GM12878 (cell line): ENCODE measurements at regions not wholly inside any gene's neighbourhood (a gene's known extent, or its start where the extent isn't known, plus 50 kb on each side); places are given as distances from the start of the nearest gene placed in this dataset.
A peak's percentile ranks its signal among the peaks of the same experiment; 100 is the strongest.

Experiments used
- ATAC-seq: fragments of 200-7000 bp; cut with Tn5 transposase; 3 replicates; pipeline ENCODE4 v1.9.1; 2020; ENCODE audit warnings: mild to moderate bottlenecking, moderate library complexity
- BruUV-seq: library from RNA; stranded (reverse); fragments of 400-500 nt; replicated peaks from 2 replicates; lab custom pipeline; 2021; lab: Mats Ljungman, UMichigan
- CTCF ChIA-PET: fragments of 300-600 bp; sonication (Branson Sonifier 250); formaldehyde crosslinking; extraction: SDS; loops from one replicate; lab custom pipeline; 2021; ENCODE audit warnings: inconsistent platforms; lab: Yijun Ruan, JAX
- POLR2A ChIA-PET: fragments of 350-600 bp; formaldehyde crosslinking; extraction: SDS; loops from one replicate; lab custom pipeline; 2021; ENCODE audit warnings: inconsistent platforms; lab: Charles Lee
- RAD21 ChIA-PET: fragments of 300-600 bp; sonication (Branson Sonifier 250); formaldehyde crosslinking; loops from one replicate; lab custom pipeline; 2023; ENCODE audit warnings: antibody characterized with exemption; ENCODE audit not compliant: unreplicated experiment; lab: Charles Lee
- SMC1A ChIA-PET: fragments of 300-600 bp; sonication (Branson Sonifier 250); formaldehyde crosslinking; loops from one replicate; lab custom pipeline; 2023; ENCODE audit not compliant: unreplicated experiment, uncharacterized antibody; lab: Charles Lee
- DNase-seq: peaks from one replicate; pipeline ENCODE4 v3.0.0-alpha.2; 2011; ENCODE audit warnings: low read depth, low spot score
- FAIRE-seq: peaks from 3 replicates; lab custom pipeline; 2011; peaks lifted over from hg19 to GRCh38; lab: Jason Lieb, UNC
- H2AFZ ChIP-seq: 2 replicates; pipeline ENCODE4 v1.6.0; 2011; ENCODE audit warnings: low read depth, low read length, control low read depth; ENCODE audit not compliant: control insufficient read depth
- H3K27ac ChIP-seq: 2 replicates; pipeline ENCODE4 v1.5.1; 2011; ENCODE audit warnings: control low read depth; ENCODE audit not compliant: control insufficient read depth, insufficient read depth
- H3K27me3 ChIP-seq, 2 experiments: replicated peaks in 1 of 2; 2 replicates each; pipeline versions ENCODE4 v1.6.0 to v1.6.1; 2011; ENCODE audit warnings: low read length in 1 of 2; ENCODE audit not compliant: control insufficient read depth in 2 of 2, insufficient read depth in 2 of 2
- H3K36me3 ChIP-seq, 2 experiments: 2 replicates each; pipeline ENCODE4 v1.5.1; 2011; ENCODE audit warnings: low read length in 1 of 2; ENCODE audit not compliant: control insufficient read depth in 2 of 2, insufficient read depth in 2 of 2
- H3K4me1 ChIP-seq: 2 replicates; pipeline ENCODE4 v1.6.1; 2011; ENCODE audit warnings: mild to moderate bottlenecking, low read length, moderate library complexity, mixed read lengths; ENCODE audit not compliant: control insufficient read depth, insufficient read depth
- H3K4me2 ChIP-seq: 2 replicates; pipeline ENCODE4 v1.6.0; 2011; ENCODE audit warnings: control low read depth; ENCODE audit not compliant: control insufficient read depth, insufficient read depth
- H3K4me3 ChIP-seq: fragments of 200-600 bp; sonication (generic); 2 replicates; pipeline ENCODE4 v1.5.1; 2016
- H3K79me2 ChIP-seq: 2 replicates; pipeline ENCODE4 v1.6.0; 2011; ENCODE audit warnings: low read length; ENCODE audit not compliant: control insufficient read depth, insufficient read depth
- H3K9ac ChIP-seq: 2 replicates; pipeline ENCODE4 v1.8.0; 2011; ENCODE audit warnings: low read length, control low read depth, mixed read lengths; ENCODE audit not compliant: control insufficient read depth, insufficient read depth
- H3K9me3 ChIP-seq: replicated peaks from 3 replicates; pipeline ENCODE4 v1.5.1; 2011; ENCODE audit warnings: mild to moderate bottlenecking, low read length; ENCODE audit not compliant: control insufficient read depth, insufficient read depth
- H4K20me1 ChIP-seq: 2 replicates; pipeline ENCODE4 v1.6.0; 2011; ENCODE audit not compliant: control insufficient read depth, insufficient read depth
- EED ChIP-seq: sonication (generic); IDR thresholded peaks from 2 replicates; pipeline ENCODE4 v1.6.1; 2016; ENCODE audit warnings: antibody characterized with exemption, low read depth
- PKNOX1 ChIP-seq: fragments of 450-650 bp; IDR thresholded peaks from 2 replicates; pipeline ENCODE4 v1.6.1; 2016; ENCODE audit warnings: mild to moderate bottlenecking
- SP1 ChIP-seq: IDR thresholded peaks from one replicate; pipeline ENCODE4 v1.6.1; 2011; ENCODE audit warnings: low read depth, low read length
- SPI1 ChIP-seq: IDR thresholded peaks from 2 replicates; pipeline ENCODE4 v1.6.1; 2011; ENCODE audit warnings: low read depth, mild to moderate bottlenecking, low read length, moderate library complexity, borderline replicate concordance; ENCODE audit not compliant: insufficient read depth
- WGBS: methylation state at CpG from one replicate; pipeline ENCODE4 v1.1.6; 2016; ENCODE audit warnings: low lambda C conversion rate; ENCODE audit not compliant: insufficient replicate concordance, insufficient coverage; ENCODE audit errors: missing lambda C conversion rate; 5-methylcytosine and 5-hydroxymethylcytosine counted together
- in situ Hi-C: fragments of 300-500 bp; cut with MboI; formaldehyde crosslinking; loops from 9 replicates; pipeline ENCODE4 v1.14.3; 2018; ENCODE audit warnings: mixed read lengths
- intact Hi-C: fragments of 100-400 bp; cut with micrococcal nuclease; formaldehyde crosslinking; loops from one replicate; pipeline ENCODE4 v1.14.2; 2022; ENCODE audit not compliant: unreplicated experiment
- TF ChIP-seq, protein P1 (sequence below): IDR thresholded peaks from 2 replicates; pipeline ENCODE4 v1.6.1; 2011; ENCODE audit warnings: mild to moderate bottlenecking, low read depth, low read length, moderate library complexity; ENCODE audit not compliant: insufficient replicate concordance

DNA sequence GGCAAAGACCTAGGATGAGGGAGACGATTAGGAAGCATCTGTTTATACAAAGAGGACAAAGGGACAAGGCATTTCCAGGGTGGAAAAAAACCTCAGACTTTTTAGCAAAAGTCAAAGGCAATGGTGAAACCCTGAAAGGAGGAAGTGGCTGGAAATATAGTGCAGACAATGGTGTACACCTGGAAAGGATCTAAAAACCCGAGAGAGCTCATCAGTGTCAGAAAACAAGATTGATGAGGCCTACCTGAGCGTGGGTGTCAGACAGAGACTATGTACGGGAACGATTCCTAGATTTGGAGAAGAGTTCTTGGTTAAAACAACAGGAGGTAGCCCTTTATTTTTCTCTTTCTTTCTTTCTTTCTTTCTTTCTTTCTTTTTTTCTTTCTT lies 68.8 kb upstream of the HUNK start:
- peak; percentile 47; the same call in 1 of the 2 replicates for TF ChIP-seq SPI1
- TF ChIP-seq, protein P1, sequence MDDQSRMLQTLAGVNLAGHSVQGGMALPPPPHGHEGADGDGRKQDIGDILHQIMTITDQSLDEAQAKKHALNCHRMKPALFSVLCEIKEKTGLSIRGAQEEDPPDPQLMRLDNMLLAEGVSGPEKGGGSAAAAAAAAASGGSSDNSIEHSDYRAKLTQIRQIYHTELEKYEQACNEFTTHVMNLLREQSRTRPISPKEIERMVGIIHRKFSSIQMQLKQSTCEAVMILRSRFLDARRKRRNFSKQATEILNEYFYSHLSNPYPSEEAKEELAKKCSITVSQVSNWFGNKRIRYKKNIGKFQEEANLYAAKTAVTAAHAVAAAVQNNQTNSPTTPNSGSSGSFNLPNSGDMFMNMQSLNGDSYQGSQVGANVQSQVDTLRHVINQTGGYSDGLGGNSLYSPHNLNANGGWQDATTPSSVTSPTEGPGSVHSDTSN, result peak; percentile 44
- TF ChIP-seq PKNOX1, result peak; percentile 45
- no peak for TF ChIP-seq SP1
- TF ChIP-seq EED, result no peak
- H4K20me1 ChIP-seq, result no peaks in the 10 kb centered on the region
- intact Hi-C loops (no loop called here), in situ Hi-C loops (no loop called here)
- DNase-seq (no peak), FAIRE-seq (no peak), ATAC-seq (no peak)
- SMC1A ChIA-PET, result no interaction called here
- H2AFZ ChIP-seq, result no peak overlapping the region
- no peaks in the 10 kb centered on the region for H3K9me3 ChIP-seq
- no peaks in the 10 kb centered on the region for H3K4me1 ChIP-seq
- H3K4me3 ChIP-seq, result no peak overlapping the region
- BruUV-seq, result no TSS peak
- CTCF ChIA-PET, result no interaction called here
- no peaks in the 10 kb centered on the region for H3K79me2 ChIP-seq
- POLR2A ChIA-PET, result no interaction called here
- 20% methylated on average over 5 of the region's 5 CpGs for WGBS
- H3K36me3 ChIP-seq, result no peaks in the 10 kb centered on the region
- no peak overlapping the region for H3K9ac ChIP-seq
- H3K27me3 ChIP-seq, result no peaks in the 10 kb centered on the region
- RAD21 ChIA-PET, result no interaction called here
- no peak overlapping the region for H3K27ac ChIP-seq
- no peak overlapping the region for H3K4me2 ChIP-seq
